ENCODE measurements at regions not wholly inside any gene's neighbourhood (a gene's known extent, or its start where the extent isn't known, plus 50 kb on each side); places are given as distances from the start of the nearest gene placed in this dataset.
A peak's percentile ranks its signal among the peaks of the same experiment; 100 is the strongest.

DNA sequence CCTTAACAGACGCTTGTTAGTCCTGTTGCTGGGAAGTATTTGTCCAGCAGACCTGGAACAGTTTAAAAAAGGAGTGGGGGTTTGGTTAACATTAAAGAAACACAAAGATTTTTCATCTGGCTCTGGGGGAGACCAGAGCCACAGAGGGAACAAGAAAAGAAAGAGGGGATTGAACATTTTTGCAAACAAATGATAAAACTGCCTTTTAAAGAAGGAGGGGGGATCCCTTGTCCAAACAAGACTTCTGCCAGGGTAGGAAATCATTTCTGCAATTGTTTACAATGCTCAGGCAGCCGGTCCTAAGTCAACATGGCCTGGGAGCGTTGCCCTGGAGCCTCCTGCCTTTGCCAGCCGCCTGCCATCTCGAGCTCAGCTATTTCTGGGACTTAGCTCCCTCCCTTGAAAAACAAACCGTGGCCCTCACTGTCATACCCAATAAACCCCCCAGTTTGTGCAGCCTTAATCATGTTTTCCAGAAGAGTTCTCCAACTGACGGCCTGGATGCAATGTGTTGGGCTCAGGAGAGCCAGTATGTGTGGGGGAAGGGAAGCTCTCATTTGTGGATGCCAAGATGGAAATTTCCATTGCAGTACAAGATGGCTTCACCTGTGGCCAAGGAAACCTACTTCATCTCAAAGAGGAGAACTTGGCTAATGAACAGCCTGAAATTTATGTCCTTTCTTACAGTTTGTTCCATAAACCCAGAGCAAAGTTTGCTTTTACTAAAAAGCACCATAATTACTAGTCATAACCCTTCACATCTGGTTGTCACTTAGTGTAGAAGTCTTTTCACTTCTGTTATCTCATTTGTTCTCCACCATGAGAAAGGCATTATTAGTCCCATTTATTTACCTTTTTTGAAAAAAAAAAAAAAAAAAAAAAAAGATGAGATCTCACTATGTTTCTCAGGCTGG is 75.9 kb upstream of the RNU6-1 start:
- DNase-seq (ENCODE audit: low spot score), result peak; percentile 21
- TF ChIP-seq EZH2phosphoT487 (IDR thresholded peaks at IDR 0.05), result no peak
- TF ChIP-seq, protein P1, sequence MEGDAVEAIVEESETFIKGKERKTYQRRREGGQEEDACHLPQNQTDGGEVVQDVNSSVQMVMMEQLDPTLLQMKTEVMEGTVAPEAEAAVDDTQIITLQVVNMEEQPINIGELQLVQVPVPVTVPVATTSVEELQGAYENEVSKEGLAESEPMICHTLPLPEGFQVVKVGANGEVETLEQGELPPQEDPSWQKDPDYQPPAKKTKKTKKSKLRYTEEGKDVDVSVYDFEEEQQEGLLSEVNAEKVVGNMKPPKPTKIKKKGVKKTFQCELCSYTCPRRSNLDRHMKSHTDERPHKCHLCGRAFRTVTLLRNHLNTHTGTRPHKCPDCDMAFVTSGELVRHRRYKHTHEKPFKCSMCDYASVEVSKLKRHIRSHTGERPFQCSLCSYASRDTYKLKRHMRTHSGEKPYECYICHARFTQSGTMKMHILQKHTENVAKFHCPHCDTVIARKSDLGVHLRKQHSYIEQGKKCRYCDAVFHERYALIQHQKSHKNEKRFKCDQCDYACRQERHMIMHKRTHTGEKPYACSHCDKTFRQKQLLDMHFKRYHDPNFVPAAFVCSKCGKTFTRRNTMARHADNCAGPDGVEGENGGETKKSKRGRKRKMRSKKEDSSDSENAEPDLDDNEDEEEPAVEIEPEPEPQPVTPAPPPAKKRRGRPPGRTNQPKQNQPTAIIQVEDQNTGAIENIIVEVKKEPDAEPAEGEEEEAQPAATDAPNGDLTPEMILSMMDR (IDR thresholded peaks at IDR 0.05), result no peak
- no peak for TF ChIP-seq EZH2 (IDR thresholded peaks at IDR 0.05)

DNA sequence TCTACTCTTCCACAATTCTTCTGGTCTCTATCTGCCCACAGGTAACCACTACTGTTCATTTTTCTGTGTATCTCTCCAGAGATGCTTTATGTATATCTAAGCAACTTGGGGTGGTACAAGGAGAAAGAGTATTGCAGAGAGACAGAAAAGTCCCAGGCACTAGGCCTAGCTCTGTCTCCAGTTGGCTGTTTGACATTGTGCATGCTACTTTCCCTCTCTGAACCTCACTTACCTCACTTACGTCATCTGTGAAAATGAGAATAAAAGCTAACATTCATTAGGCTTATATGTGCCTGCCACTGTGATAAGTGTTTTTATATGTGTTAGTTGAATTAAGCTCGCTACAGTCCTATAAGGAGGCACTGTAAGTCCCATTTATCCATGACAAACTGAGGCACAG is 76.7 kb upstream of the RNU6-1 start:
- peaks cover 46% of the 10 kb centered on the region for H3K4me1 ChIP-seq
- Mint-ChIP-seq H3K27me3 (ENCODE audit: insufficient read depth, low read depth) (peaks cover 14% of the 10 kb centered on the region), H3K4me1 (peaks cover 62% of the 10 kb centered on the region), H3K9me3 (peaks cover 8% of the 10 kb centered on the region), H3K4me3 (no peak overlapping the region), H3K36me3 (peaks cover 2% of the 10 kb centered on the region), H3K27ac (peak overlapping the region; percentile 26)
- H3K9me3 ChIP-seq (ENCODE audit: low read depth), result no peaks in the 10 kb centered on the region
- no peak for DNase-seq (ENCODE audit: low spot score)
- no peaks in the 10 kb centered on the region for H3K79me2 ChIP-seq (ENCODE audit: low read depth)
- no peaks in the 10 kb centered on the region for H4K20me1 ChIP-seq (ENCODE audit: low read depth)
- TF ChIP-seq EZH2 (IDR thresholded peaks at IDR 0.05) (no peak), EZH2phosphoT487 (IDR thresholded peaks at IDR 0.05) (no peak)
- H3K4me3 ChIP-seq, result no peak overlapping the region
- H3K27me3 ChIP-seq, result no peaks in the 10 kb centered on the region
- H2AFZ ChIP-seq (replicated peaks), result no peak overlapping the region
- H3K4me2 ChIP-seq, result peak overlapping the region; percentile 22
- peaks cover 25% of the 10 kb centered on the region for H3F3A ChIP-seq (ENCODE audit: low read depth)
- no peaks in the 10 kb centered on the region for H3K36me3 ChIP-seq
- no peak overlapping the region for H3K27ac ChIP-seq
- no peak overlapping the region for H3K9ac ChIP-seq

More for the DNA sequence above, 75.9 kb upstream of the RNU6-1 start:
- Histone ChIP-seq H3K4me1 (peaks cover 46% of the 10 kb centered on the region), H3K4me2 (peak overlapping the region; percentile 71), H3F3A (ENCODE audit: low read depth) (peaks cover 25% of the 10 kb centered on the region), H4K20me1 (ENCODE audit: low read depth) (no peaks in the 10 kb centered on the region), H3K79me2 (ENCODE audit: low read depth) (no peaks in the 10 kb centered on the region), H3K9ac (no peak overlapping the region), H3K9me3 (ENCODE audit: low read depth) (no peaks in the 10 kb centered on the region), H2AFZ (replicated peaks) (peak overlapping the region; percentile 87), H3K27ac (peak overlapping the region; percentile 19), H3K27me3 (no peaks in the 10 kb centered on the region), H3K4me3 (no peak overlapping the region), H3K36me3 (peaks cover 5% of the 10 kb centered on the region)
- Mint-ChIP-seq H3K27ac (peak overlapping the region; percentile 96), H3K27me3 (ENCODE audit: insufficient read depth, low read depth) (peaks cover 16% of the 10 kb centered on the region), H3K4me1 (peaks cover 59% of the 10 kb centered on the region), H3K36me3 (peaks cover 3% of the 10 kb centered on the region), H3K4me3 (peak overlapping the region; percentile 35), H3K9me3 (peaks cover 12% of the 10 kb centered on the region)

DNA sequence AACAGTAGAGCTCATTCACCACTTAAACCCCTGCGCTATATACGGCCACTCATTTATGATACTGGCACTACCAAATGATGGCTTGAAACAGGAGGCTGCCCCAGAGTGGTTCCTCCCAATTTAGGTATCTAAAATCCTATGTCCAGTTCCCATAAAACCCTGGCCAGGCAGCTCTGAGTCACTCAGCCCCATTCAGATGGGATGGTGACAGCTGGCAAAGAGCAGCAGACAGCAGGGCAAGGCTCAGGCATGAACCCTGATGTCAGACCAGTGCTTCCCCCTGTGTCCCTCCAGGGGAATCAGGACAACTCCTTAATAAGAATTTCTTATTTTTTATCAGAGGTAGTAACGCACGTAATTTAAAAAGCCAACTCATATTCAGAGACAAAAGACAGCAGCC is 77.2 kb upstream of the RNU6-1 start:
- H3K4me1 Mint-ChIP-seq, result peaks cover 62% of the 10 kb centered on the region
- H3K9me3 Mint-ChIP-seq, result peaks cover 4% of the 10 kb centered on the region
- H3K27me3 ChIP-seq, result no peaks in the 10 kb centered on the region
- TF ChIP-seq EZH2phosphoT487 (IDR thresholded peaks at IDR 0.05) (no peak), EZH2 (IDR thresholded peaks at IDR 0.05) (no peak)
- TF ChIP-seq, protein P1 (IDR thresholded peaks at IDR 0.05), result no peak
- no peaks in the 10 kb centered on the region for H4K20me1 ChIP-seq (ENCODE audit: low read depth)
- H3K27me3 Mint-ChIP-seq (ENCODE audit: insufficient read depth, low read depth), result peaks cover 13% of the 10 kb centered on the region
- H3K4me2 ChIP-seq, result peak overlapping the region; percentile 22
- peak overlapping the region; percentile 30 for H3K27ac Mint-ChIP-seq
- H3K36me3 ChIP-seq, result no peaks in the 10 kb centered on the region
- no peak overlapping the region for H2AFZ ChIP-seq (replicated peaks)
- no peak overlapping the region for H3K4me3 ChIP-seq
- H3K36me3 Mint-ChIP-seq, result no peaks in the 10 kb centered on the region
- peaks cover 46% of the 10 kb centered on the region for H3K4me1 ChIP-seq
- no peak overlapping the region for H3K4me3 Mint-ChIP-seq
- DNase-seq (ENCODE audit: low spot score), result peak; percentile 14
- no peak overlapping the region for H3K27ac ChIP-seq
- H3F3A ChIP-seq (ENCODE audit: low read depth), result peaks cover 25% of the 10 kb centered on the region
- no peaks in the 10 kb centered on the region for H3K79me2 ChIP-seq (ENCODE audit: low read depth)
- H3K9ac ChIP-seq, result no peak overlapping the region
- H3K9me3 ChIP-seq (ENCODE audit: low read depth), result no peaks in the 10 kb centered on the region

DNA sequence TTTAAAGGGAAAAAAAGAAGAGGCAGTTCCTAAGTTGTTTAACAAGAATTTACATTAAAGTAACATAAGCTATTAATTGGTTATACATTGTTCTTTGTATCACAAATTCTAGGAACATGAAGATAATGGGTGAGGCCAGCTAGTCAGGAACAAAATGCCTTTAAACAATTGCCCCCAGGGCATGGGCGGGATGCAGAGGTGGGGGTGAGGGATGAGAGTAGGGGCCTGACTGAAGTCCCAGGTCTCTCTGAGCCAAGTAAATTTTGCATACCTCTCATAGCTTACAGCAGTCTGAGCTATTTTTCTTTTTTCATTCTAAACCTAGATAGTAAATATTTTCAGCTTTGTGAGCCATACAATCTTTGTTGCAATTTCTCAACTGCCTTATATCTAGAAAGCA is 77.8 kb upstream of the RNU6-1 start:
- Mint-ChIP-seq H3K9me3 (peaks cover 4% of the 10 kb centered on the region), H3K27me3 (ENCODE audit: insufficient read depth, low read depth) (peaks cover 13% of the 10 kb centered on the region), H3K36me3 (no peaks in the 10 kb centered on the region), H3K4me3 (no peak overlapping the region), H3K27ac (peak overlapping the region; percentile 30), H3K4me1 (peaks cover 62% of the 10 kb centered on the region)
- H3K4me2 ChIP-seq, result peak overlapping the region; percentile 22
- H3K36me3 ChIP-seq, result no peaks in the 10 kb centered on the region
- no peaks in the 10 kb centered on the region for H3K79me2 ChIP-seq (ENCODE audit: low read depth)
- H3K4me1 ChIP-seq, result peaks cover 46% of the 10 kb centered on the region
- TF ChIP-seq EZH2phosphoT487 (IDR thresholded peaks at IDR 0.05), result no peak
- TF ChIP-seq, protein P1 (IDR thresholded peaks at IDR 0.05), result no peak
- TF ChIP-seq EZH2 (IDR thresholded peaks at IDR 0.05), result no peak
- no peaks in the 10 kb centered on the region for H4K20me1 ChIP-seq (ENCODE audit: low read depth)
- peaks cover 25% of the 10 kb centered on the region for H3F3A ChIP-seq (ENCODE audit: low read depth)
- H3K27me3 ChIP-seq, result no peaks in the 10 kb centered on the region
- H3K9ac ChIP-seq, result no peak overlapping the region
- peak overlapping the region; percentile 23 for H3K27ac ChIP-seq
- no peak overlapping the region for H3K4me3 ChIP-seq
- H3K9me3 ChIP-seq (ENCODE audit: low read depth), result no peaks in the 10 kb centered on the region
- peak; percentile 14 for DNase-seq (ENCODE audit: low spot score)
- no peak overlapping the region for H2AFZ ChIP-seq (replicated peaks)
